Testis (tissue), 2 donors: ENCODE measurements at regions not wholly inside any gene's neighbourhood (a gene's known extent, or its start where the extent isn't known, plus 50 kb on each side); places are given as distances from the start of the nearest gene placed in this dataset.

Experiments
- POLR2A ChIP-seq: fragments of 450-650 bp; IDR thresholded peaks from one replicate; pipeline ENCODE4 v1.6.1; 2017; ENCODE audit warnings: antibody characterized with exemption, mild to moderate bottlenecking, moderate library complexity
- TF ChIP-seq, protein P1 (sequence below), 3 experiments: fragments of 450-650 bp in 2 of 3; fragments of 200-600 bp in 1 of 3; sonication (generic) in 1 of 3; IDR thresholded peaks; one replicate each; pipeline ENCODE4 v1.5.1; 2016 to 2019; ENCODE audit warnings: antibody characterized with exemption in 3 of 3, mild to moderate bottlenecking in 2 of 3, moderate library complexity in 1 of 3

DNA sequence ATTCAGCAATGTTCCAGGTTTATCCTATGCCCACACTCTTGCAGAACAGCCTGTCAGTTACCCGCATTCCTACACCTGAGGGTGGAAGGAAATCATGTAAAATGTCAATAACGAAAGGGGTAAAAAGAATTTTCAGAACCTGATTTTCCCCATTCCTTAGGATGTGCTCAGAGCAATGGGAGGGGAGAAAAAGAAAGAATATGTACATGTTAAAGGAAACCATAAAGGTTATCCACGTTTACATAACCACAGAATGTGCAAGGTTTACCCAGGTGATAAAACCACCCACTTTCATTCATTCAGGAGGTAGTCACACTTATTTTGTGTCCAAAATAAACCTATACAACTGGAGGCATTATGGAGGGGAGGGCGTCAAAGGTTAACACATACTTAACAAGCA, 335.5 kb downstream of the ZNF674 start:
- TF ChIP-seq, protein P1, sequence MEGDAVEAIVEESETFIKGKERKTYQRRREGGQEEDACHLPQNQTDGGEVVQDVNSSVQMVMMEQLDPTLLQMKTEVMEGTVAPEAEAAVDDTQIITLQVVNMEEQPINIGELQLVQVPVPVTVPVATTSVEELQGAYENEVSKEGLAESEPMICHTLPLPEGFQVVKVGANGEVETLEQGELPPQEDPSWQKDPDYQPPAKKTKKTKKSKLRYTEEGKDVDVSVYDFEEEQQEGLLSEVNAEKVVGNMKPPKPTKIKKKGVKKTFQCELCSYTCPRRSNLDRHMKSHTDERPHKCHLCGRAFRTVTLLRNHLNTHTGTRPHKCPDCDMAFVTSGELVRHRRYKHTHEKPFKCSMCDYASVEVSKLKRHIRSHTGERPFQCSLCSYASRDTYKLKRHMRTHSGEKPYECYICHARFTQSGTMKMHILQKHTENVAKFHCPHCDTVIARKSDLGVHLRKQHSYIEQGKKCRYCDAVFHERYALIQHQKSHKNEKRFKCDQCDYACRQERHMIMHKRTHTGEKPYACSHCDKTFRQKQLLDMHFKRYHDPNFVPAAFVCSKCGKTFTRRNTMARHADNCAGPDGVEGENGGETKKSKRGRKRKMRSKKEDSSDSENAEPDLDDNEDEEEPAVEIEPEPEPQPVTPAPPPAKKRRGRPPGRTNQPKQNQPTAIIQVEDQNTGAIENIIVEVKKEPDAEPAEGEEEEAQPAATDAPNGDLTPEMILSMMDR (IDR thresholded peaks at IDR 0.05), result no peak
- no peak for TF ChIP-seq POLR2A
